Ishikawa (cell line): ENCODE measurements at regions not wholly inside any gene's neighbourhood (a gene's known extent, or its start where the extent isn't known, plus 50 kb on each side); places are given as distances from the start of the nearest gene placed in this dataset.

Source experiments
- CEBPB ChIP-seq: IDR thresholded peaks from 2 replicates; pipeline ENCODE4 v1.6.1; 2012
- CREB1 ChIP-seq: IDR thresholded peaks from 2 replicates; pipeline ENCODE4 v1.6.1; 2012; ENCODE audit warnings: low read depth
- EGR1 ChIP-seq: IDR thresholded peaks from 2 replicates; pipeline ENCODE4 v1.6.1; 2012
- EP300 ChIP-seq: IDR thresholded peaks from 2 replicates; pipeline ENCODE4 v1.6.1; 2012; ENCODE audit warnings: borderline replicate concordance
- FOXM1 ChIP-seq: IDR thresholded peaks from 2 replicates; pipeline ENCODE4 v1.6.1; 2012; ENCODE audit warnings: low read depth, borderline replicate concordance
- NFIC ChIP-seq: IDR thresholded peaks from 2 replicates; pipeline ENCODE4 v1.6.1; 2012
- RAD21 ChIP-seq: IDR thresholded peaks from 2 replicates; pipeline ENCODE4 v1.6.1; 2012; ENCODE audit warnings: low read depth
- TAF1 ChIP-seq: IDR thresholded peaks from 2 replicates; pipeline ENCODE4 v1.6.1; 2012; ENCODE audit warnings: low read depth, mild to moderate bottlenecking
- TCF12 ChIP-seq: IDR thresholded peaks from 2 replicates; pipeline ENCODE4 v1.6.1; 2012; ENCODE audit warnings: low read depth
- TEAD4 ChIP-seq: IDR thresholded peaks from 2 replicates; pipeline ENCODE4 v1.6.1; 2012
- USF1 ChIP-seq: IDR thresholded peaks from 2 replicates; pipeline ENCODE4 v1.6.1; 2012
- YY1 ChIP-seq: IDR thresholded peaks from 2 replicates; pipeline ENCODE4 v1.6.1; 2012; ENCODE audit warnings: low read depth
- ZBTB7A ChIP-seq: IDR thresholded peaks from 2 replicates; pipeline ENCODE4 v1.6.1; 2012; ENCODE audit warnings: low read depth
- TF ChIP-seq, protein P1 (sequence below): IDR thresholded peaks from 2 replicates; pipeline ENCODE4 v1.6.1; 2012; ENCODE audit warnings: low read depth, mild to moderate bottlenecking
- TF ChIP-seq, protein P2 (sequence below): IDR thresholded peaks from 2 replicates; pipeline ENCODE4 v1.6.1; 2012

GRCh38 chr2:16252251-16252650 lies 311.9 kb downstream of the MYCN start:
- TF ChIP-seq TCF12 (no peak), TAF1 (no peak), YY1 (no peak), ZBTB7A (no peak), EGR1 (no peak), USF1 (no peak)
- TF ChIP-seq, protein P1, sequence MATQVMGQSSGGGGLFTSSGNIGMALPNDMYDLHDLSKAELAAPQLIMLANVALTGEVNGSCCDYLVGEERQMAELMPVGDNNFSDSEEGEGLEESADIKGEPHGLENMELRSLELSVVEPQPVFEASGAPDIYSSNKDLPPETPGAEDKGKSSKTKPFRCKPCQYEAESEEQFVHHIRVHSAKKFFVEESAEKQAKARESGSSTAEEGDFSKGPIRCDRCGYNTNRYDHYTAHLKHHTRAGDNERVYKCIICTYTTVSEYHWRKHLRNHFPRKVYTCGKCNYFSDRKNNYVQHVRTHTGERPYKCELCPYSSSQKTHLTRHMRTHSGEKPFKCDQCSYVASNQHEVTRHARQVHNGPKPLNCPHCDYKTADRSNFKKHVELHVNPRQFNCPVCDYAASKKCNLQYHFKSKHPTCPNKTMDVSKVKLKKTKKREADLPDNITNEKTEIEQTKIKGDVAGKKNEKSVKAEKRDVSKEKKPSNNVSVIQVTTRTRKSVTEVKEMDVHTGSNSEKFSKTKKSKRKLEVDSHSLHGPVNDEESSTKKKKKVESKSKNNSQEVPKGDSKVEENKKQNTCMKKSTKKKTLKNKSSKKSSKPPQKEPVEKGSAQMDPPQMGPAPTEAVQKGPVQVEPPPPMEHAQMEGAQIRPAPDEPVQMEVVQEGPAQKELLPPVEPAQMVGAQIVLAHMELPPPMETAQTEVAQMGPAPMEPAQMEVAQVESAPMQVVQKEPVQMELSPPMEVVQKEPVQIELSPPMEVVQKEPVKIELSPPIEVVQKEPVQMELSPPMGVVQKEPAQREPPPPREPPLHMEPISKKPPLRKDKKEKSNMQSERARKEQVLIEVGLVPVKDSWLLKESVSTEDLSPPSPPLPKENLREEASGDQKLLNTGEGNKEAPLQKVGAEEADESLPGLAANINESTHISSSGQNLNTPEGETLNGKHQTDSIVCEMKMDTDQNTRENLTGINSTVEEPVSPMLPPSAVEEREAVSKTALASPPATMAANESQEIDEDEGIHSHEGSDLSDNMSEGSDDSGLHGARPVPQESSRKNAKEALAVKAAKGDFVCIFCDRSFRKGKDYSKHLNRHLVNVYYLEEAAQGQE = no peak

- no peak for TF ChIP-seq TAF1
- no peak for TF ChIP-seq RAD21
- TF ChIP-seq EP300 = no peak
- no peak for TF ChIP-seq EGR1
- TF ChIP-seq, protein P1 = no peak
- no peak for TF ChIP-seq CREB1
- TF ChIP-seq FOXM1 = no peak
- TF ChIP-seq NFIC = no peak
- TF ChIP-seq ZBTB7A = no peak
- TF ChIP-seq USF1 = no peak
- TF ChIP-seq TCF12 = no peak
- TF ChIP-seq TEAD4 = no peak
- TF ChIP-seq, protein P2, sequence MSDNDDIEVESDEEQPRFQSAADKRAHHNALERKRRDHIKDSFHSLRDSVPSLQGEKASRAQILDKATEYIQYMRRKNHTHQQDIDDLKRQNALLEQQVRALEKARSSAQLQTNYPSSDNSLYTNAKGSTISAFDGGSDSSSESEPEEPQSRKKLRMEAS = no peak
- TF ChIP-seq YY1 = no peak
- TF ChIP-seq CEBPB = no peak
These were observed 311.3 kb downstream of the MYCN start for GRCh38 chr2:16251511-16252225.

GRCh38 chr2:16250886-16251285 lies 310.5 kb downstream of the MYCN start:
- TF ChIP-seq CREB1 (no peak), FOXM1 (no peak), RAD21 (no peak), EP300 (no peak), EGR1 (no peak), USF1 (no peak)
- TF ChIP-seq, protein P1 = no peak

- TF ChIP-seq CEBPB (no peak), FOXM1 (no peak), NFIC (no peak)
These were observed 310.1 kb downstream of the MYCN start for GRCh38 chr2:16250466-16250865.

- TF ChIP-seq, protein P2 = no peak
- TF ChIP-seq ZBTB7A (no peak), CEBPB (no peak), FOXM1 (no peak), TEAD4 (no peak), TCF12 (no peak), NFIC (no peak), TAF1 (no peak), USF1 (no peak), RAD21 (no peak), EP300 (no peak), YY1 (no peak), EGR1 (no peak), CREB1 (no peak)
- TF ChIP-seq, protein P1 = no peak
These were observed 309.7 kb downstream of the MYCN start for GRCh38 chr2:16250056-16250425.
